ENCODE measurements at regions not wholly inside any gene's neighbourhood (a gene's known extent, or its start where the extent isn't known, plus 50 kb on each side); places are given as distances from the start of the nearest gene placed in this dataset.
A peak's percentile ranks its signal among the peaks of the same experiment; 100 is the strongest.

GRCh38 chr14:53524391-53524790 lies 371.3 kb upstream of the DDHD1 start:
- Mint-ChIP-seq H3K9me3 (peaks cover 5% of the 10 kb centered on the region), H3K4me3 (no peak overlapping the region), H3K36me3 (ENCODE audit: low read depth) (no peaks in the 10 kb centered on the region), H3K27me3 (ENCODE audit: low read depth, poor library complexity) (no peaks in the 10 kb centered on the region), H3K27ac (no peak overlapping the region), H3K4me1 (peaks cover 28% of the 10 kb centered on the region)
- TF ChIP-seq CTCF (IDR thresholded peaks at IDR 0.05) = no peak
- DNase-seq = no peak

DNA sequence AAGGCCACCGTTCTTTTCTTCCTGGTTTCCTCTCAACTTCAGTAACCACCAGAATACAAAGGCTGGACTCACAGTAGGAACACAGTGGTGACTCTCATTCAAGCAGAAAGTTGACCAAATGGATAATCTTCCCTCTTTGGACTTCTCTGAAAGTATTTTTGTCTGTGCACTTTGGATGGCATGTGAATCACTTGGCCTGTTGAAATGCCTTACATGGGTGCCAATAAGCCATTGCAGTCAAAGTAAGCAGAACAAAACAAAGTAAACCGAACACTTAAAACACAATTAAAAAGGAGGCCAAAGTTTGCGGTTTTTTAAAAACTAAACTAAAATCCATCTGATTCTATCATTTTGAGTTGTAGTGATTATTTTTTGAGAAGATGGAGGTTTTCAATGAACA lies 370.1 kb upstream of the DDHD1 start:
- no peak for DNase-seq
- H3K27me3 Mint-ChIP-seq (ENCODE audit: low read depth, poor library complexity) = no peaks in the 10 kb centered on the region
- peaks cover 5% of the 10 kb centered on the region for H3K9me3 Mint-ChIP-seq
- H3K36me3 Mint-ChIP-seq (ENCODE audit: low read depth) = no peaks in the 10 kb centered on the region
- no peak overlapping the region for H3K27ac Mint-ChIP-seq
- peaks cover 32% of the 10 kb centered on the region for H3K4me1 Mint-ChIP-seq
- H3K4me3 Mint-ChIP-seq = no peak overlapping the region
- no peak for TF ChIP-seq CTCF (IDR thresholded peaks at IDR 0.05)

DNA sequence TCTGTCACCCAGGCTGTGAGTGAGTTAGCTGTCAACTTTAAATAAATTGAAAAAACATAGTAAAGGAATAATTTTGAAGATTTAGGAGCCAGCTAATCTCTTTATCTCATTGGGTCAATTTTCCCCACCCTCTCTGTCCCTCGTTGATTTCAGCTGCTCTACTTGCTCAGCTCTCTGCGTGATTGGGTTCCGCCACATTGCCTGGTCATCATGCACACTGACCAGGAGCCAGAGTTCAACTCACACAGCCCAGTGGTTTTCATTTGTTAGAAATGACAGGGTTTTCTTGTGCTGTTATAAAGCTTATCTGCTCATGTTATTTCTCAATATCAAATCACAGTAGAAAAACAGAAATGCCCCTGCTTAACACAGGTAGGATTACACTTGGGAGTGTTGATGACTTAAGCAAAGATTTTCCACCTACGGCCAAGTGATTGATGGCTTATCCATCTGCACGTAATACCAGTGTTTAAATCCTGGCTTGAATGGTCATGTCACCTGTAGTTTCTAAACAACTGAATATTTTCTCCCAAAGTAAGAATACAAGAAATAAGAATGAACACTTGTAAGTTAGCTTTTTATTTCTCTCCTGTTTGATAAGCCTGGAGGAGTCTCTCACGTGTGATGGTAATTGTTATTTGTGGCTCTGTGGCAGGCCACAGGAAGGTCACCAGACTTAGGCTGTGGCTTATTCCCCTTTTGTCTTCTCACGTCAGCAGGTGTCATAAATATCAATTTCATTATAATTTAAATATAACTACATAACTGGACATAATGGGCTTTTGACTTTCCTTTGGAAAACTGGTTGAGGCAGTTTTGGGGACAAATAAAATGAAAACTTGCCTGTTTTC lies 367.2 kb upstream of the DDHD1 start:
- peaks cover 5% of the 10 kb centered on the region for H3K9me3 Mint-ChIP-seq
- no peaks in the 10 kb centered on the region for H3K27me3 Mint-ChIP-seq (ENCODE audit: low read depth, poor library complexity)
- DNase-seq = no peak
- H3K4me1 Mint-ChIP-seq = peaks cover 31% of the 10 kb centered on the region
- no peaks in the 10 kb centered on the region for H3K36me3 Mint-ChIP-seq (ENCODE audit: low read depth)
- H3K27ac Mint-ChIP-seq = peak overlapping the region; percentile 53
- no peak overlapping the region for H3K4me3 Mint-ChIP-seq
- no peak for TF ChIP-seq CTCF (IDR thresholded peaks at IDR 0.05)

DNA sequence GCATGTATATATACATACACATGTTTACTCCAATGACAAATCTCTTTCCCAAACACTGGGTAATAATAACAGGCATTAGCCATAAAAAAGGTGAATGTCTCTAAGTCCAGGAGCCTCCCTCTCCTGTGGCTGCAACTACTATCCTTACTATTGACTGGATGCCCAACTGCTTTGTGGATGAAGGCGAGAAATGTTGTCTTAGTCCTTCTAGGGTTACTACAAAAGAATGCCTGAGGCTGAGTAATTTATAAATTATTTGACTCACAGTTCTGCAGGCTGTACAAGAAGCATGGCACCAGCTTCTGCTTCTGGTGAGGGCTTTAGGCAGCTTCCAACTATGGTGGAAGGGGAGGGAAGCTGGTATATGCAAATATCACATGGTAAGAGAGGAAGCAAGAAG lies 366.0 kb upstream of the DDHD1 start:
- peaks cover 30% of the 10 kb centered on the region for H3K4me1 Mint-ChIP-seq
- no peak for DNase-seq
- H3K36me3 Mint-ChIP-seq (ENCODE audit: low read depth) = no peaks in the 10 kb centered on the region
- H3K27ac Mint-ChIP-seq = no peak overlapping the region
- no peak overlapping the region for H3K4me3 Mint-ChIP-seq
- H3K9me3 Mint-ChIP-seq = peaks cover 5% of the 10 kb centered on the region
- no peak for TF ChIP-seq CTCF (IDR thresholded peaks at IDR 0.05)
- peaks cover 3% of the 10 kb centered on the region for H3K27me3 Mint-ChIP-seq (ENCODE audit: low read depth, poor library complexity)

DNA sequence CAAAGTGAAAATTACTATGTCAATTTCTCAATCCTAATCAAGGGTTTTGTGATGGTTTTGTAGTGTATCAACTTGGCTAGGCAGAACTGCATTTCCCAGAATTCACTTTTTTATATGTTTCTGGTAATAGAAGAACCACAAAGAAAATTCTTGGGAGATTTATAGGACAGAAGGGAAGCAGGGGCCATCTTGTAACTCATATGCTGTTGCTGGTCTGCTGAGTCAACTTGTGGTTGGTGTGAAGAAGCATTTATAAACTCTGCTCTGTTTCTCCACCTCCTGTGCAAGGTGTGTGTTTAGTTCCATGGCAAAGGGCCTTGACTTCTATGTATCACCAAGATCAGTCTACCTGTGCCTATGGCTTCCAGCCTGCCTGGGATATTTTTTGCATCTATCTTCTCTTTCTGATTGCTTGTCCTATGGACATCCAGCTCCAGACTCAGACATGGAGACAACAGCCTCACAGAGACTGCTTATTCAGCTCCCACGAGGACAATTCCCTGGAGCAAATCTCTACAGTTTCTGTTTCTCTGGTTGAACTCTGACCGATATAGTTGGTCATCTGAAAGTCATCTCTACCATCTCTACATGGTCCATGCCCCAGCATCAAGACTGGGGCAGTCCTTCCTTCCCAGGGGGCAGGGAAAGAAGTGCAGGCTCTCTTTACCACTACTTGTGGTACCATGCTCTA lies 364.3 kb upstream of the DDHD1 start:
- peaks cover 3% of the 10 kb centered on the region for H3K27me3 Mint-ChIP-seq (ENCODE audit: low read depth, poor library complexity)
- H3K27ac Mint-ChIP-seq = no peak overlapping the region
- peaks cover 34% of the 10 kb centered on the region for H3K4me1 Mint-ChIP-seq
- peaks cover 2% of the 10 kb centered on the region for H3K9me3 Mint-ChIP-seq
- no peak overlapping the region for H3K4me3 Mint-ChIP-seq
- DNase-seq = no peak
- no peak for TF ChIP-seq CTCF (IDR thresholded peaks at IDR 0.05)
- H3K36me3 Mint-ChIP-seq (ENCODE audit: low read depth) = no peaks in the 10 kb centered on the region
